ENCODE measurements at regions not wholly inside any gene's neighbourhood (a gene's known extent, or its start where the extent isn't known, plus 50 kb on each side); places are given as distances from the start of the nearest gene placed in this dataset.

DNA sequence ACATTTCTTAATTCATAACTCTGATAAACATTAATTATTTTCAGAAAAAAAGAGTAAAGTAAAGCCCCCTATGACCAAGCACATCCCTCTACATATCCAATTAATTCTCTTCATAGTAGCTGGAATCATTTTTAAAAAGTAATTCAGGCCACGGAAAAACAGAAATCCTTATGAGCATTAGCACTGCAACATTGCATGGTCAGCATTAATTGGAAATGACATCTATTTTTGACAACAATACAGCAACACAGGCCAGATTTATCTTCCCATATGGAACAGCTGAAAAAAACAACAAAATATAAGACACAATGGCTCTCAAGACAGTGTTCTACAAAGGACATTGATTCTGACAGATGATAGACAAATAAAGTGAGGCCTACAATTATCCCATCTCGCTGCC is 236.6 kb downstream of the TMA16 start:
- Histone ChIP-seq H3K27me3 (ENCODE audit: control insufficient read depth in 4 of 4, insufficient read depth in 4 of 4, low read length in 3 of 4) (no peaks in the 10 kb centered on the region), H3K27ac (ENCODE audit: low read depth in 1 of 2, low read length in 2 of 2) (no peak overlapping the region), H3K4me3 (ENCODE audit: low read depth in 1 of 3, low read length in 3 of 3) (no peak overlapping the region), H3K4me1 (ENCODE audit: control insufficient read depth in 4 of 4, insufficient read depth in 4 of 4, low read length in 3 of 4) (no peaks in the 10 kb centered on the region), H3K36me3 (ENCODE audit: control insufficient read depth in 4 of 4, insufficient read depth in 3 of 4, low read depth in 1 of 4, low read length in 3 of 4) (no peaks in the 10 kb centered on the region), H3K9ac (ENCODE audit: low read depth in 1 of 2, low read length in 2 of 2) (no peak overlapping the region), H3K9me3 (ENCODE audit: control insufficient read depth in 4 of 4, low read length in 3 of 4) (no peaks in the 10 kb centered on the region)
- DNase-seq (ENCODE audit: low spot score), result no peak
- 78% methylated on average over 2 of the region's 2 CpGs for WGBS
- no peak for TF ChIP-seq RXRA (IDR thresholded peaks at IDR 0.05)
- TF ChIP-seq, protein P1, sequence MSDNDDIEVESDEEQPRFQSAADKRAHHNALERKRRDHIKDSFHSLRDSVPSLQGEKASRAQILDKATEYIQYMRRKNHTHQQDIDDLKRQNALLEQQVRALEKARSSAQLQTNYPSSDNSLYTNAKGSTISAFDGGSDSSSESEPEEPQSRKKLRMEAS (IDR thresholded peaks at IDR 0.05), result no peak
- no peak for TF ChIP-seq NR2F2 (IDR thresholded peaks at IDR 0.05)
- TF ChIP-seq, protein P2, sequence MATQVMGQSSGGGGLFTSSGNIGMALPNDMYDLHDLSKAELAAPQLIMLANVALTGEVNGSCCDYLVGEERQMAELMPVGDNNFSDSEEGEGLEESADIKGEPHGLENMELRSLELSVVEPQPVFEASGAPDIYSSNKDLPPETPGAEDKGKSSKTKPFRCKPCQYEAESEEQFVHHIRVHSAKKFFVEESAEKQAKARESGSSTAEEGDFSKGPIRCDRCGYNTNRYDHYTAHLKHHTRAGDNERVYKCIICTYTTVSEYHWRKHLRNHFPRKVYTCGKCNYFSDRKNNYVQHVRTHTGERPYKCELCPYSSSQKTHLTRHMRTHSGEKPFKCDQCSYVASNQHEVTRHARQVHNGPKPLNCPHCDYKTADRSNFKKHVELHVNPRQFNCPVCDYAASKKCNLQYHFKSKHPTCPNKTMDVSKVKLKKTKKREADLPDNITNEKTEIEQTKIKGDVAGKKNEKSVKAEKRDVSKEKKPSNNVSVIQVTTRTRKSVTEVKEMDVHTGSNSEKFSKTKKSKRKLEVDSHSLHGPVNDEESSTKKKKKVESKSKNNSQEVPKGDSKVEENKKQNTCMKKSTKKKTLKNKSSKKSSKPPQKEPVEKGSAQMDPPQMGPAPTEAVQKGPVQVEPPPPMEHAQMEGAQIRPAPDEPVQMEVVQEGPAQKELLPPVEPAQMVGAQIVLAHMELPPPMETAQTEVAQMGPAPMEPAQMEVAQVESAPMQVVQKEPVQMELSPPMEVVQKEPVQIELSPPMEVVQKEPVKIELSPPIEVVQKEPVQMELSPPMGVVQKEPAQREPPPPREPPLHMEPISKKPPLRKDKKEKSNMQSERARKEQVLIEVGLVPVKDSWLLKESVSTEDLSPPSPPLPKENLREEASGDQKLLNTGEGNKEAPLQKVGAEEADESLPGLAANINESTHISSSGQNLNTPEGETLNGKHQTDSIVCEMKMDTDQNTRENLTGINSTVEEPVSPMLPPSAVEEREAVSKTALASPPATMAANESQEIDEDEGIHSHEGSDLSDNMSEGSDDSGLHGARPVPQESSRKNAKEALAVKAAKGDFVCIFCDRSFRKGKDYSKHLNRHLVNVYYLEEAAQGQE (IDR thresholded peaks at IDR 0.05), result no peak
- no peak for TF ChIP-seq SP1 (IDR thresholded peaks at IDR 0.05)
- no peak for TF ChIP-seq FOXA1 (IDR thresholded peaks at IDR 0.05)
- TF ChIP-seq GABPA (IDR thresholded peaks at IDR 0.05 in 1 of 2, conservative IDR thresholded peaks at IDR 0.05 in 1 of 2), result no peak
- TF ChIP-seq TAF1 (conservative IDR thresholded peaks at IDR 0.05), result no peak
- no peak for TF ChIP-seq HNF4A (conservative IDR thresholded peaks at IDR 0.05)
- TF ChIP-seq HNF4G (IDR thresholded peaks at IDR 0.05), result no peak
- TF ChIP-seq FOXA2 (IDR thresholded peaks at IDR 0.05), result no peak
- TF ChIP-seq EGR1 (IDR thresholded peaks at IDR 0.05; ENCODE audit: low read depth in 2 of 2), result no peak
- TF ChIP-seq, protein P3, sequence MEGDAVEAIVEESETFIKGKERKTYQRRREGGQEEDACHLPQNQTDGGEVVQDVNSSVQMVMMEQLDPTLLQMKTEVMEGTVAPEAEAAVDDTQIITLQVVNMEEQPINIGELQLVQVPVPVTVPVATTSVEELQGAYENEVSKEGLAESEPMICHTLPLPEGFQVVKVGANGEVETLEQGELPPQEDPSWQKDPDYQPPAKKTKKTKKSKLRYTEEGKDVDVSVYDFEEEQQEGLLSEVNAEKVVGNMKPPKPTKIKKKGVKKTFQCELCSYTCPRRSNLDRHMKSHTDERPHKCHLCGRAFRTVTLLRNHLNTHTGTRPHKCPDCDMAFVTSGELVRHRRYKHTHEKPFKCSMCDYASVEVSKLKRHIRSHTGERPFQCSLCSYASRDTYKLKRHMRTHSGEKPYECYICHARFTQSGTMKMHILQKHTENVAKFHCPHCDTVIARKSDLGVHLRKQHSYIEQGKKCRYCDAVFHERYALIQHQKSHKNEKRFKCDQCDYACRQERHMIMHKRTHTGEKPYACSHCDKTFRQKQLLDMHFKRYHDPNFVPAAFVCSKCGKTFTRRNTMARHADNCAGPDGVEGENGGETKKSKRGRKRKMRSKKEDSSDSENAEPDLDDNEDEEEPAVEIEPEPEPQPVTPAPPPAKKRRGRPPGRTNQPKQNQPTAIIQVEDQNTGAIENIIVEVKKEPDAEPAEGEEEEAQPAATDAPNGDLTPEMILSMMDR (IDR thresholded peaks at IDR 0.05; ENCODE audit: low read depth, low read length, missing input control), result no peak
- no peak for TF ChIP-seq RAD21 (IDR thresholded peaks at IDR 0.05)
- no peak for TF ChIP-seq YY1 (IDR thresholded peaks at IDR 0.05)
- TF ChIP-seq, protein P4, sequence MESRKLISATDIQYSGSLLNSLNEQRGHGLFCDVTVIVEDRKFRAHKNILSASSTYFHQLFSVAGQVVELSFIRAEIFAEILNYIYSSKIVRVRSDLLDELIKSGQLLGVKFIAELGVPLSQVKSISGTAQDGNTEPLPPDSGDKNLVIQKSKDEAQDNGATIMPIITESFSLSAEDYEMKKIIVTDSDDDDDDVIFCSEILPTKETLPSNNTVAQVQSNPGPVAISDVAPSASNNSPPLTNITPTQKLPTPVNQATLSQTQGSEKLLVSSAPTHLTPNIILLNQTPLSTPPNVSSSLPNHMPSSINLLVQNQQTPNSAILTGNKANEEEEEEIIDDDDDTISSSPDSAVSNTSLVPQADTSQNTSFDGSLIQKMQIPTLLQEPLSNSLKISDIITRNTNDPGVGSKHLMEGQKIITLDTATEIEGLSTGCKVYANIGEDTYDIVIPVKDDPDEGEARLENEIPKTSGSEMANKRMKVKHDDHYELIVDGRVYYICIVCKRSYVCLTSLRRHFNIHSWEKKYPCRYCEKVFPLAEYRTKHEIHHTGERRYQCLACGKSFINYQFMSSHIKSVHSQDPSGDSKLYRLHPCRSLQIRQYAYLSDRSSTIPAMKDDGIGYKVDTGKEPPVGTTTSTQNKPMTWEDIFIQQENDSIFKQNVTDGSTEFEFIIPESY (IDR thresholded peaks at IDR 0.05), result no peak
- TF ChIP-seq JUND (IDR thresholded peaks at IDR 0.05), result no peak
- TF ChIP-seq, protein P5, sequence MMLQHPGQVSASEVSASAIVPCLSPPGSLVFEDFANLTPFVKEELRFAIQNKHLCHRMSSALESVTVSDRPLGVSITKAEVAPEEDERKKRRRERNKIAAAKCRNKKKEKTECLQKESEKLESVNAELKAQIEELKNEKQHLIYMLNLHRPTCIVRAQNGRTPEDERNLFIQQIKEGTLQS (IDR thresholded peaks at IDR 0.05), result no peak

All from liver (tissue), 8 donors.